ENCODE measurements at regions not wholly inside any gene's neighbourhood (a gene's known extent, or its start where the extent isn't known, plus 50 kb on each side); places are given as distances from the start of the nearest gene placed in this dataset.
"Not testable (repeated sequence)": the region's sequence is repeated elsewhere in the genome, so short reads cannot be mapped to it uniquely, and the experiment has no call there.

DNA sequence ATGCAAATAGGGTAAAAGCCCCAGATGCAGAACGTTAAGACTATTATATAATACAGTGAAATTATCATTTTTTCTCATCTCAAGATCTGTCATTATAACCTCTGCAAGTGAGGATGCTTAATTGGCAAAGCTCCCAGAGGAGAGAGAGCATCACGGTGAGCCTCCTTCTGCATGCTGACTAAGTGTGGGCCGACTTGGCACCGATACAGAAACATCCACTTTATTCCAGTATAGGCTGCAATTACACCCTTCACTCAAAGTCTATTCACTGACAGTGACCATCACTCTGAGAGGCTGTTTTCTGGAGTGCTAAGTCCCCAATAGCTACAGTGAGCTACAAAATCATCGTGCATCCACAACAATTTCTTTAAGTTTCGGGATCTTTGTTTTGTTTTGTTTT is 69.6 kb upstream of the NBPF26 start:
- not testable (repeated sequence) for TF ChIP-seq POLR2AphosphoS5 (IDR thresholded peaks at IDR 0.05); SMC3 (conservative IDR thresholded peaks at IDR 0.05; ENCODE audit: poor library complexity); CTCF (IDR thresholded peaks at IDR 0.05; ENCODE audit: poor library complexity, severe bottlenecking); EZH2 (IDR thresholded peaks at IDR 0.05; ENCODE audit: borderline replicate concordance, insufficient read depth, low read length, poor library complexity, severe bottlenecking); EP300 (conservative IDR thresholded peaks at IDR 0.05; ENCODE audit: poor library complexity, severe bottlenecking)

All from neural cell (in vitro differentiated cells).